ENCODE measurements at regions not wholly inside any gene's neighbourhood (a gene's known extent, or its start where the extent isn't known, plus 50 kb on each side); places are given as distances from the start of the nearest gene placed in this dataset.

DNA sequence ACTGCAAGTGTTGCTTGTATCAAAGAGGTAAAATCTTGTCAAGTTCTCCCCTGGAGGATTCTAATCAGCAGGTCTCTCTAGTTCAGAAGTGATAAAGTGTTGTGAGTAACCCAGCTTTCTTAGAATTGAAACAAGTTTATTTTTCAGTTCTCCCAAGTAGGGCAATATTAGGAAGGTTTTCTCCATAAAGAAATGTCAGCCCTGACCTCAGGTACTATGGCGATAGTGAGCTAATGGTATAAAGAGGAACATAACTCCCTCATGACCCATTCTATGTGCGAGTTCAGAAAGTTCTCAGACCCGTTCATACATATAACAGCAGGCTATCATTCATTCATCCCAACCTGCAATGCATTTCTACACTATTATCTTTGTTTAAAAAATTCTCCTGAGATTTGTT, 421.1 kb upstream of the SETBP1 start:
- Mint-ChIP-seq H3K36me3 (ENCODE audit: insufficient read depth, unreplicated experiment) (no peaks in the 10 kb centered on the region), H3K27ac (ENCODE audit: unreplicated experiment) (no peak overlapping the region), H3K4me1 (ENCODE audit: low read depth, unreplicated experiment) (no peaks in the 10 kb centered on the region), H3K4me3 (ENCODE audit: low read depth, unreplicated experiment) (no peak overlapping the region), H3K9me3 (ENCODE audit: low read depth, unreplicated experiment) (peaks cover 16% of the 10 kb centered on the region), H3K27me3 (ENCODE audit: unreplicated experiment) (no peaks in the 10 kb centered on the region)
- TF ChIP-seq CTCF (IDR thresholded peaks at IDR 0.05; ENCODE audit: unreplicated experiment) = no peak
- no peak for DNase-seq
- CTCF ChIA-PET = no interaction called here
- intact Hi-C loops (cut with micrococcal nuclease; ENCODE audit: unreplicated experiment) = no loop called here
- BruUV-seq (replicated peaks) = no TSS peak

- no TSS peak for BruUV-seq (replicated peaks)
- no peaks in the 10 kb centered on the region for H3K36me3 Mint-ChIP-seq (ENCODE audit: insufficient read depth, unreplicated experiment)
- peaks cover 8% of the 10 kb centered on the region for H3K9me3 Mint-ChIP-seq (ENCODE audit: low read depth, unreplicated experiment)
- no peak for DNase-seq
- H3K4me1 Mint-ChIP-seq (ENCODE audit: low read depth, unreplicated experiment) = no peaks in the 10 kb centered on the region
- intact Hi-C loops (cut with micrococcal nuclease; ENCODE audit: unreplicated experiment) = no loop called here
- H3K4me3 Mint-ChIP-seq (ENCODE audit: low read depth, unreplicated experiment) = no peak overlapping the region
- CTCF ChIA-PET = no interaction called here
- no peak overlapping the region for H3K27ac Mint-ChIP-seq (ENCODE audit: unreplicated experiment)
- no peaks in the 10 kb centered on the region for H3K27me3 Mint-ChIP-seq (ENCODE audit: unreplicated experiment)
- no peak for TF ChIP-seq CTCF (IDR thresholded peaks at IDR 0.05; ENCODE audit: unreplicated experiment)
These were observed 415.3 kb upstream of the SETBP1 start for GRCh38 chr18:44265437-44265836.

DNA sequence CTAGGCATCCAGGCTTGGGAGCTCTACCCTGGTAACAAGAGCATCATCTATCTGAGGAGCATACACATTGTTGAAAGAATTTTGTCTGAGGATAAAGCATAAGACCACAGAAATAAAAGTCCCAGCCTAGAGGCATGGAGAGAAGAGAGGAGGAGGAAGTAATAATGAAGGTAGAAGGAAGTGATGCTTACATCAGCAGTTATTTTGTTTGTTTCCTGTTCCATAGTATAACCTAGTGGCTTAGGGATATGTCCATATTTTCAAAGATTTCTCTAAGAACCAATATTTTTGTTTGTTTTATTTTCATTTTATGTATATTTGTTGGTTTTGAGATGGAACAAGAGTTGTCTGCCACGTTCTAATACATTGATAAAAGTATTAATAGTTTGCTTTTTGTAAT, 407.4 kb upstream of the SETBP1 start:
- no TSS peak for BruUV-seq (replicated peaks)
- Mint-ChIP-seq H3K27me3 (ENCODE audit: unreplicated experiment) (no peaks in the 10 kb centered on the region), H3K4me1 (ENCODE audit: low read depth, unreplicated experiment) (no peaks in the 10 kb centered on the region), H3K27ac (ENCODE audit: unreplicated experiment) (no peak overlapping the region), H3K9me3 (ENCODE audit: low read depth, unreplicated experiment) (peaks cover 3% of the 10 kb centered on the region), H3K36me3 (ENCODE audit: insufficient read depth, unreplicated experiment) (no peaks in the 10 kb centered on the region), H3K4me3 (ENCODE audit: low read depth, unreplicated experiment) (no peak overlapping the region)
- CTCF ChIA-PET = no interaction called here
- DNase-seq = no peak
- intact Hi-C loops (cut with micrococcal nuclease; ENCODE audit: unreplicated experiment) = no loop called here
- TF ChIP-seq CTCF (IDR thresholded peaks at IDR 0.05; ENCODE audit: unreplicated experiment) = no peak

DNA sequence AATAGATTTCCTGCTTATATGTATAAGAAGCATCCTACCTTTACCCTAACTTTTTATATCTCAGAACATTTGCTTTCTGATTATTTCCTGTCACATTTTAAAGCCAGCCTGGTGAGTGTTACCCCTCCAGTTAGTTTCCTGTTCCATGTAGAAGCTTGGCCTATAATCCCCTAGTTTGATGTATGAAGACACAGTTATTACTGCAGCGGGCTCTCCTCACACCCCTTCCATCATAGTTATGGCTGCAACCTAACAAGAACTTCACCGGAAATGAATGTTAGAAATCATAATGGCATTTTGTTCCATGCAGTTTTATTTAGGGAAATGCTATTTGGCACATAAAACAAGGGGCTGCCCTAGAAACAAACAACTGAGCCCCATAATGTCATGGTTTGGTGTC, 400.2 kb upstream of the SETBP1 start:
- no peaks in the 10 kb centered on the region for H3K4me1 Mint-ChIP-seq (ENCODE audit: low read depth, unreplicated experiment)
- no peak for DNase-seq
- no peaks in the 10 kb centered on the region for H3K9me3 Mint-ChIP-seq (ENCODE audit: low read depth, unreplicated experiment)
- no peaks in the 10 kb centered on the region for H3K36me3 Mint-ChIP-seq (ENCODE audit: insufficient read depth, unreplicated experiment)
- intact Hi-C loops (cut with micrococcal nuclease; ENCODE audit: unreplicated experiment) = no loop called here
- no peak overlapping the region for H3K27ac Mint-ChIP-seq (ENCODE audit: unreplicated experiment)
- CTCF ChIA-PET = no interaction called here
- H3K27me3 Mint-ChIP-seq (ENCODE audit: unreplicated experiment) = no peaks in the 10 kb centered on the region
- TF ChIP-seq CTCF (IDR thresholded peaks at IDR 0.05; ENCODE audit: unreplicated experiment) = no peak
- no TSS peak for BruUV-seq (replicated peaks)
- no peak overlapping the region for H3K4me3 Mint-ChIP-seq (ENCODE audit: low read depth, unreplicated experiment)

GRCh38 chr18:44286049-44286448, 394.6 kb upstream of the SETBP1 start:
- no peak overlapping the region for H3K27ac Mint-ChIP-seq (ENCODE audit: unreplicated experiment)
- no peak for TF ChIP-seq CTCF (IDR thresholded peaks at IDR 0.05; ENCODE audit: unreplicated experiment)
- H3K9me3 Mint-ChIP-seq (ENCODE audit: low read depth, unreplicated experiment) = no peaks in the 10 kb centered on the region
- no peaks in the 10 kb centered on the region for H3K36me3 Mint-ChIP-seq (ENCODE audit: insufficient read depth, unreplicated experiment)
- no peaks in the 10 kb centered on the region for H3K4me1 Mint-ChIP-seq (ENCODE audit: low read depth, unreplicated experiment)
- no peak for DNase-seq
- no peak overlapping the region for H3K4me3 Mint-ChIP-seq (ENCODE audit: low read depth, unreplicated experiment)
- no peaks in the 10 kb centered on the region for H3K27me3 Mint-ChIP-seq (ENCODE audit: unreplicated experiment)
- BruUV-seq (replicated peaks) = no TSS peak
- intact Hi-C loops (cut with micrococcal nuclease; ENCODE audit: unreplicated experiment) = no loop called here
- CTCF ChIA-PET = interaction anchor here (0.7 kb wide), 1 partner anchor 664 kb away, joined by 3 read pairs; no protein-coding TSS in a partner anchor
